ENCODE measurements at regions not wholly inside any gene's neighbourhood (a gene's known extent, or its start where the extent isn't known, plus 50 kb on each side); places are given as distances from the start of the nearest gene placed in this dataset.

- DNase-seq (ENCODE audit: low read depth) = no peak
Observed at GRCh38 chr5:4518903-4519672, 621.0 kb upstream of the ADAMTS16 start.

- no peak for DNase-seq (ENCODE audit: low read depth)
Observed at GRCh38 chr5:4520559-4520958, 619.6 kb upstream of the ADAMTS16 start.

- DNase-seq (ENCODE audit: low read depth) = no peak
Observed at GRCh38 chr5:4523038-4523437, 617.1 kb upstream of the ADAMTS16 start.

GRCh38 chr5:4531756-4532704, 608.1 kb upstream of the ADAMTS16 start:
- no peak for DNase-seq (ENCODE audit: low read depth)

GRCh38 chr5:4532705-4533080, 607.4 kb upstream of the ADAMTS16 start:
- DNase-seq (ENCODE audit: low read depth) = no peak

- no peak for DNase-seq (ENCODE audit: low read depth)
Observed at GRCh38 chr5:4533457-4534105, 606.5 kb upstream of the ADAMTS16 start.

GRCh38 chr5:4537489-4537888, 602.6 kb upstream of the ADAMTS16 start:
- no peak for DNase-seq (ENCODE audit: low read depth)

- DNase-seq (ENCODE audit: low read depth) = no peak
Observed at GRCh38 chr5:4540375-4541173, 599.6 kb upstream of the ADAMTS16 start.

GRCh38 chr5:4541334-4541733, 598.8 kb upstream of the ADAMTS16 start:
- no peak for DNase-seq (ENCODE audit: low read depth)

GRCh38 chr5:4542145-4542778, 597.9 kb upstream of the ADAMTS16 start:
- no peak for DNase-seq (ENCODE audit: low read depth)

- DNase-seq (ENCODE audit: low read depth) = no peak
Observed at GRCh38 chr5:4544049-4544670, 596.0 kb upstream of the ADAMTS16 start.

- DNase-seq (ENCODE audit: low read depth) = no peak
Observed at GRCh38 chr5:4547547-4547946, 592.6 kb upstream of the ADAMTS16 start.

GRCh38 chr5:4548341-4548740, 591.8 kb upstream of the ADAMTS16 start:
- DNase-seq (ENCODE audit: low read depth) = no peak

GRCh38 chr5:4549351-4549750, 590.8 kb upstream of the ADAMTS16 start:
- DNase-seq (ENCODE audit: low read depth) = no peak

GRCh38 chr5:4551034-4551433, 589.1 kb upstream of the ADAMTS16 start:
- no peak for DNase-seq (ENCODE audit: low read depth)

GRCh38 chr5:4553130-4553529, 587.0 kb upstream of the ADAMTS16 start:
- no peak for DNase-seq (ENCODE audit: low read depth)

GRCh38 chr5:4553978-4554377, 586.2 kb upstream of the ADAMTS16 start:
- no peak for DNase-seq (ENCODE audit: low read depth)

- no peak for DNase-seq (ENCODE audit: low read depth)
Observed at GRCh38 chr5:4555725-4556285, 584.3 kb upstream of the ADAMTS16 start.

- no peak for DNase-seq (ENCODE audit: low read depth)
Observed at GRCh38 chr5:4561403-4561802, 578.7 kb upstream of the ADAMTS16 start.

- DNase-seq (ENCODE audit: low read depth) = no peak
Observed at GRCh38 chr5:4563400-4563799, 576.7 kb upstream of the ADAMTS16 start.
